ENCODE measurements at regions not wholly inside any gene's neighbourhood (a gene's known extent, or its start where the extent isn't known, plus 50 kb on each side); places are given as distances from the start of the nearest gene placed in this dataset.

- TF ChIP-seq, protein P1, sequence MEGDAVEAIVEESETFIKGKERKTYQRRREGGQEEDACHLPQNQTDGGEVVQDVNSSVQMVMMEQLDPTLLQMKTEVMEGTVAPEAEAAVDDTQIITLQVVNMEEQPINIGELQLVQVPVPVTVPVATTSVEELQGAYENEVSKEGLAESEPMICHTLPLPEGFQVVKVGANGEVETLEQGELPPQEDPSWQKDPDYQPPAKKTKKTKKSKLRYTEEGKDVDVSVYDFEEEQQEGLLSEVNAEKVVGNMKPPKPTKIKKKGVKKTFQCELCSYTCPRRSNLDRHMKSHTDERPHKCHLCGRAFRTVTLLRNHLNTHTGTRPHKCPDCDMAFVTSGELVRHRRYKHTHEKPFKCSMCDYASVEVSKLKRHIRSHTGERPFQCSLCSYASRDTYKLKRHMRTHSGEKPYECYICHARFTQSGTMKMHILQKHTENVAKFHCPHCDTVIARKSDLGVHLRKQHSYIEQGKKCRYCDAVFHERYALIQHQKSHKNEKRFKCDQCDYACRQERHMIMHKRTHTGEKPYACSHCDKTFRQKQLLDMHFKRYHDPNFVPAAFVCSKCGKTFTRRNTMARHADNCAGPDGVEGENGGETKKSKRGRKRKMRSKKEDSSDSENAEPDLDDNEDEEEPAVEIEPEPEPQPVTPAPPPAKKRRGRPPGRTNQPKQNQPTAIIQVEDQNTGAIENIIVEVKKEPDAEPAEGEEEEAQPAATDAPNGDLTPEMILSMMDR (optimal IDR thresholded peaks at IDR 0.05 in 1 of 3, IDR thresholded peaks at IDR 0.05 in 1 of 3, conservative IDR thresholded peaks at IDR 0.05 in 1 of 3; ENCODE audit: extremely low read depth in 1 of 3, insufficient read depth in 2 of 3, low read length in 3 of 3), result no peak
- no peak for TF ChIP-seq EZH2 (IDR thresholded peaks at IDR 0.05; ENCODE audit: low read length)
- no peak overlapping the region for H2AFZ ChIP-seq (ENCODE audit: control insufficient read depth, low read length)
- no peak overlapping the region for H3K4me2 ChIP-seq (ENCODE audit: control insufficient read depth, extremely low read depth, insufficient read depth, low read depth, low read length)
- H3K9me1 ChIP-seq (ENCODE audit: control insufficient read depth, extremely low read depth, insufficient read depth, low read length), result no peaks in the 10 kb centered on the region
- H3K36me3 ChIP-seq (ENCODE audit: control insufficient read depth in 2 of 2, extremely low read depth in 1 of 2, insufficient read depth in 2 of 2, low read length in 2 of 2), result no peaks in the 10 kb centered on the region
- H3K79me2 ChIP-seq (ENCODE audit: control insufficient read depth, insufficient read depth, low read length), result no peaks in the 10 kb centered on the region
- no peak for FAIRE-seq
- H3K4me3 ChIP-seq (ENCODE audit: control insufficient read depth in 2 of 3, extremely low read depth in 1 of 3, insufficient read depth in 2 of 3, low read depth in 1 of 3, low read length in 3 of 3), result no peak overlapping the region
- DNase-seq (ENCODE audit: low read depth, low spot score), result no peak
- dilution Hi-C loops (cut with MboI; ENCODE audit: extremely low pct_ligation_motif_present, low sequenced_read_pairs), result no loop called here
- no peaks in the 10 kb centered on the region for H3K9me3 ChIP-seq (ENCODE audit: control insufficient read depth, low read depth, low read length)
- no peak overlapping the region for H3K27ac ChIP-seq (ENCODE audit: control insufficient read depth, insufficient read depth, low read length)
- no peaks in the 10 kb centered on the region for H3K4me1 ChIP-seq (ENCODE audit: control insufficient read depth, extremely low read depth, insufficient read depth, low read length)
- no peaks in the 10 kb centered on the region for H4K20me1 ChIP-seq (ENCODE audit: control insufficient read depth, extremely low read depth, insufficient read depth, low read length)
- no peak overlapping the region for H3K9ac ChIP-seq (ENCODE audit: control insufficient read depth, extremely low read depth, insufficient read depth, low read length)
- peaks cover 5% of the 10 kb centered on the region for H3K27me3 ChIP-seq (ENCODE audit: control insufficient read depth, extremely low read depth, insufficient read depth, low read length)
Observed at GRCh38 chr6:168255283-168255881, 64.2 kb downstream of the DACT2 start.

DNA sequence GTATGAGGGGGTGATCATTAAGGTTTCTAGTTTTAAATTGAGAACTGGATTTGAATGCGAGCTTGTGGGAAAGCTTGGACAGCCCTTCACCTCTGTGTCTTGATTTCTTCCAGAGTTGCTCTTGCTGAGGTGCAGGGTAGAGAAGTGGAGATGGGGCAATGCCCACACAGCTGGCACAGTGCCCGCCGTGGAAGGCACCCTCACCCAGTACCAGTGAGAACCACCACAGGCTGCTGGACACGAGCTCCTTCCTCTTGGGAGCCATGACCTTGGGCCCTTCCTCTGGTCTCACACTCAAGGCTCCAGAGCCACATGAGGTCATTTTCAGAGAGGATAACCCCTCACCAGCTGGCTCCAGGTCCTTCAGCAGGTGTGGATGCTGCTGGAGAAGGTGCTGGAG, 67.3 kb downstream of the DACT2 start:
- no peaks in the 10 kb centered on the region for H3K9me3 ChIP-seq (ENCODE audit: control insufficient read depth, low read depth, low read length)
- no peak overlapping the region for H3K27ac ChIP-seq (ENCODE audit: control insufficient read depth, insufficient read depth, low read length)
- no peak overlapping the region for H2AFZ ChIP-seq (ENCODE audit: control insufficient read depth, low read length)
- FAIRE-seq, result no peak
- peaks cover 18% of the 10 kb centered on the region for H3K27me3 ChIP-seq (ENCODE audit: control insufficient read depth, extremely low read depth, insufficient read depth, low read length)
- H3K36me3 ChIP-seq (ENCODE audit: control insufficient read depth in 2 of 2, extremely low read depth in 1 of 2, insufficient read depth in 2 of 2, low read length in 2 of 2), result no peaks in the 10 kb centered on the region
- no peak overlapping the region for H3K9ac ChIP-seq (ENCODE audit: control insufficient read depth, extremely low read depth, insufficient read depth, low read length)
- DNase-seq (ENCODE audit: low read depth, low spot score), result no peak
- H3K79me2 ChIP-seq (ENCODE audit: control insufficient read depth, insufficient read depth, low read length), result no peaks in the 10 kb centered on the region
- H4K20me1 ChIP-seq (ENCODE audit: control insufficient read depth, extremely low read depth, insufficient read depth, low read length), result no peaks in the 10 kb centered on the region
- H3K9me1 ChIP-seq (ENCODE audit: control insufficient read depth, extremely low read depth, insufficient read depth, low read length), result no peaks in the 10 kb centered on the region
- H3K4me3 ChIP-seq (ENCODE audit: control insufficient read depth in 2 of 3, extremely low read depth in 1 of 3, insufficient read depth in 2 of 3, low read depth in 1 of 3, low read length in 3 of 3), result no peak overlapping the region
- TF ChIP-seq, protein P1 (optimal IDR thresholded peaks at IDR 0.05 in 1 of 3, IDR thresholded peaks at IDR 0.05 in 1 of 3, conservative IDR thresholded peaks at IDR 0.05 in 1 of 3; ENCODE audit: extremely low read depth in 1 of 3, insufficient read depth in 2 of 3, low read length in 3 of 3), result no peak
- TF ChIP-seq EZH2 (IDR thresholded peaks at IDR 0.05; ENCODE audit: low read length), result no peak
- no peaks in the 10 kb centered on the region for H3K4me1 ChIP-seq (ENCODE audit: control insufficient read depth, extremely low read depth, insufficient read depth, low read length)
- dilution Hi-C loops (cut with MboI; ENCODE audit: extremely low pct_ligation_motif_present, low sequenced_read_pairs), result no loop called here
- no peak overlapping the region for H3K4me2 ChIP-seq (ENCODE audit: control insufficient read depth, extremely low read depth, insufficient read depth, low read depth, low read length)
